ENCODE measurements at regions not wholly inside any gene's neighbourhood (a gene's known extent, or its start where the extent isn't known, plus 50 kb on each side); places are given as distances from the start of the nearest gene placed in this dataset.
"Not testable (repeated sequence)": the region's sequence is repeated elsewhere in the genome, so short reads cannot be mapped to it uniquely, and the experiment has no call there.

DNA sequence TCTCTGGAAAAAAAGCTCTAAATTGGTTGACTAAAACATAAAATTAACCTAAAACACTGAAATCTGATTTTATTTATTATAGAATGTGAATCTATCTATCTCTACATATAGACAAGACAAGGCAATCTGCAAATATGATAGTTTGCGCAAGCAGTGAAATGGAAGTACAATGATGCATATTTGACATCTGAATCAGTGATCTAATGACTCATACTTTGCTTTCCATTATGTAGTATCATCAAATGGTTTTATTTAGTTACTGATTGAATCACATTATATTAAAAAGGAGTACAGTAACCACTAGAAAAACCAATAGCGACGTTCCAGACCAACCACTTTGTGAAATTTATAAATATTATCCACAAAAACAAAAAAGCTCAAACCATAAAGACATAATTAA is 1969.3 kb downstream of the PCDH7 start:
- Histone ChIP-seq H3K27me3 (no peaks in the 10 kb centered on the region), H3K4me2 (no peak overlapping the region), H3K4me3 (no peak overlapping the region), H3K4me1 (ENCODE audit: insufficient read depth) (no peaks in the 10 kb centered on the region), H3K9me2 (replicated peaks; ENCODE audit: insufficient read depth) (no peaks in the 10 kb centered on the region), H3K9me3 (ENCODE audit: low read depth) (no peaks in the 10 kb centered on the region), H4K20me1 (ENCODE audit: insufficient read depth, poor library complexity, severe bottlenecking) (no peaks in the 10 kb centered on the region), H3K36me3 (replicated peaks; ENCODE audit: insufficient read depth, low read depth) (no peaks in the 10 kb centered on the region), H3K27ac (no peak overlapping the region), H2AFZ (no peak overlapping the region), H3K79me2 (no peaks in the 10 kb centered on the region)
- WGBS (ENCODE audit: low lambda C conversion rate, missing lambda C conversion rate): 100% methylated on average over 3 of the region's 3 CpGs
- TF ChIP-seq, protein P1, sequence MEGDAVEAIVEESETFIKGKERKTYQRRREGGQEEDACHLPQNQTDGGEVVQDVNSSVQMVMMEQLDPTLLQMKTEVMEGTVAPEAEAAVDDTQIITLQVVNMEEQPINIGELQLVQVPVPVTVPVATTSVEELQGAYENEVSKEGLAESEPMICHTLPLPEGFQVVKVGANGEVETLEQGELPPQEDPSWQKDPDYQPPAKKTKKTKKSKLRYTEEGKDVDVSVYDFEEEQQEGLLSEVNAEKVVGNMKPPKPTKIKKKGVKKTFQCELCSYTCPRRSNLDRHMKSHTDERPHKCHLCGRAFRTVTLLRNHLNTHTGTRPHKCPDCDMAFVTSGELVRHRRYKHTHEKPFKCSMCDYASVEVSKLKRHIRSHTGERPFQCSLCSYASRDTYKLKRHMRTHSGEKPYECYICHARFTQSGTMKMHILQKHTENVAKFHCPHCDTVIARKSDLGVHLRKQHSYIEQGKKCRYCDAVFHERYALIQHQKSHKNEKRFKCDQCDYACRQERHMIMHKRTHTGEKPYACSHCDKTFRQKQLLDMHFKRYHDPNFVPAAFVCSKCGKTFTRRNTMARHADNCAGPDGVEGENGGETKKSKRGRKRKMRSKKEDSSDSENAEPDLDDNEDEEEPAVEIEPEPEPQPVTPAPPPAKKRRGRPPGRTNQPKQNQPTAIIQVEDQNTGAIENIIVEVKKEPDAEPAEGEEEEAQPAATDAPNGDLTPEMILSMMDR (IDR thresholded peaks at IDR 0.05; ENCODE audit: poor library complexity): no peak
- TF ChIP-seq EZH2 (IDR thresholded peaks at IDR 0.05; ENCODE audit: borderline replicate concordance): no peak
- TF ChIP-seq EZH2phosphoT487 (IDR thresholded peaks at IDR 0.05; ENCODE audit: low read depth, severe bottlenecking, unreplicated experiment): no peak
- DNase-seq (ENCODE audit: low spot score): no peak

DNA sequence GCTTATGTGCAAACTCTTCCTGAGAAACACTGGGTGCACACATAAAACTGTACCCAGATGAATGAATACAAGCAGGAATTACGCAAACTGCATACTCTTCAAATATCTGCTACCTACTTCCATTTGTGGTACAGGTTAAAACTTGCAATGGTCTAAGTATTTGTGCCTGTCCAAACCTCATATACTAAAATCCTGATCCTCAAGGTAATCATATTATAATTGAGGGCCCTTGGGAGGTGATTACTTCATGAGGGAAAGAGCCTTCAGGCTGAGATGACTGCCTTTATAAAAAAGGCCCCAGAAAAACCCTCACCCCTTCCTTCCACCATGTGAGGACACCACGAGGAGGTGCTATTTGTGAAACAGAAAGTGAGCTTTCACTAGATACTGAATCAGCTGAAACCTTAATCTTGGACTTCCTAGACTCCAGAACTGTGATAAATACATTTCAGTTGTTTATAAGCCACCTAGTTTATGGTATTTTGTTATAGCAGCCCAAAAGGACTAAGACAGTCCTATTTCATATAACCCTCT is 1977.2 kb downstream of the PCDH7 start:
- no peaks in the 10 kb centered on the region for H3K36me3 ChIP-seq (replicated peaks; ENCODE audit: insufficient read depth, low read depth)
- no peak for DNase-seq (ENCODE audit: low spot score)
- H3K4me3 ChIP-seq: no peak overlapping the region
- 74% methylated on average over 2 of the region's 2 CpGs for WGBS (ENCODE audit: low lambda C conversion rate, missing lambda C conversion rate)
- no peaks in the 10 kb centered on the region for H3K27me3 ChIP-seq
- no peak overlapping the region for H3K27ac ChIP-seq
- H3K79me2 ChIP-seq: no peaks in the 10 kb centered on the region
- H3K9me3 ChIP-seq (ENCODE audit: low read depth): no peaks in the 10 kb centered on the region
- H3K9me2 ChIP-seq (replicated peaks; ENCODE audit: insufficient read depth): no peaks in the 10 kb centered on the region
- no peaks in the 10 kb centered on the region for H4K20me1 ChIP-seq (ENCODE audit: insufficient read depth, poor library complexity, severe bottlenecking)
- no peak for TF ChIP-seq EZH2phosphoT487 (IDR thresholded peaks at IDR 0.05; ENCODE audit: low read depth, severe bottlenecking, unreplicated experiment)
- no peak for TF ChIP-seq EZH2 (IDR thresholded peaks at IDR 0.05; ENCODE audit: borderline replicate concordance)
- TF ChIP-seq, protein P1 (IDR thresholded peaks at IDR 0.05; ENCODE audit: poor library complexity): no peak
- no peak overlapping the region for H3K4me2 ChIP-seq
- no peaks in the 10 kb centered on the region for H3K4me1 ChIP-seq (ENCODE audit: insufficient read depth)
- H2AFZ ChIP-seq: no peak overlapping the region

DNA sequence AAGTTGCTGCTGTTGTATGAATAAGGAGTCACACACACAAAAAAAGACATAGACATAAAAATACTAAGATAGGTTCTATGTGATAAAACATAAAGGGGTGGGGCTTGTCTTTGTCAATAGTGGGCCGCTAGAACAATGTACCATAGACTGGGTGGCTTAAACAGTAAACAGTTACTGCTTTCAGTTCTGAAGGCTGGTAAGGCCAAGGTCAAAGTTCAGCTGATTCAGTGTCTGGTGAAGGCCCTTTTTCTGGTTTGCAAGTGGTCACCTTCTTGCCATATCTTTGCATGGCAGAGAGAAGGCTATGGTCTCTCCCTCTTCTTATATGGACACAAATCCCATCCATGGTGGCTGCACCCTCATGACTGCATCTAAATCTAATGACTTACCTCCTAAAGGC is 1980.7 kb downstream of the PCDH7 start:
- WGBS (ENCODE audit: low lambda C conversion rate, missing lambda C conversion rate): 43% methylated on average over 1 of the region's 1 CpG
- Histone ChIP-seq H3K27ac (no peak overlapping the region), H2AFZ (no peak overlapping the region), H4K20me1 (ENCODE audit: insufficient read depth, poor library complexity, severe bottlenecking) (no peaks in the 10 kb centered on the region), H3K79me2 (no peaks in the 10 kb centered on the region), H3K4me2 (no peak overlapping the region), H3K4me1 (ENCODE audit: insufficient read depth) (no peaks in the 10 kb centered on the region), H3K9me2 (replicated peaks; ENCODE audit: insufficient read depth) (no peaks in the 10 kb centered on the region), H3K36me3 (replicated peaks; ENCODE audit: insufficient read depth, low read depth) (no peaks in the 10 kb centered on the region), H3K27me3 (no peaks in the 10 kb centered on the region), H3K9me3 (ENCODE audit: low read depth) (no peaks in the 10 kb centered on the region), H3K4me3 (no peak overlapping the region)
- no peak for DNase-seq (ENCODE audit: low spot score)
- TF ChIP-seq EZH2 (IDR thresholded peaks at IDR 0.05; ENCODE audit: borderline replicate concordance): no peak
- TF ChIP-seq, protein P1 (IDR thresholded peaks at IDR 0.05; ENCODE audit: poor library complexity): no peak
- TF ChIP-seq EZH2phosphoT487 (IDR thresholded peaks at IDR 0.05; ENCODE audit: low read depth, severe bottlenecking, unreplicated experiment): no peak

DNA sequence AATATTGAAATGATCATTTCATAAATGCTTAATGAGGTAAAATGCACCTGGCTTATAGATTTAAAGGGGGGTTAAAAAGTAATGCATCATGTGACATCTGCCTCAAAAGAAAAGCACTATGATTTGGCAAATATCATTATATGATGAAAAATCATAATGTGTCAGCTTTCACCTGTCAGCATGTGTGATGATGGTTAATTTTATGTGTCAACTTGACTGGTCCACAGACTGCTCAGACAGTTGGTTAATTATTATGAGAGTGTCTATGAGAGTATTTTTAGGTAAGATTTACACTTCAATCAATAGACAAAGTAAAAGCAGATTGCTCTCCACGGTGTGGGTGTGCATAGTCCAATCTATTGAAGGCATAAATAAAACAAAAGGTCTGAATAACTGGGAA is 1986.7 kb downstream of the PCDH7 start:
- TF ChIP-seq EZH2phosphoT487 (IDR thresholded peaks at IDR 0.05; ENCODE audit: low read depth, severe bottlenecking, unreplicated experiment): no peak
- no peak for TF ChIP-seq EZH2 (IDR thresholded peaks at IDR 0.05; ENCODE audit: borderline replicate concordance)
- TF ChIP-seq, protein P1 (IDR thresholded peaks at IDR 0.05; ENCODE audit: poor library complexity): no peak
- H3K36me3 ChIP-seq (replicated peaks; ENCODE audit: insufficient read depth, low read depth): no peaks in the 10 kb centered on the region

DNA sequence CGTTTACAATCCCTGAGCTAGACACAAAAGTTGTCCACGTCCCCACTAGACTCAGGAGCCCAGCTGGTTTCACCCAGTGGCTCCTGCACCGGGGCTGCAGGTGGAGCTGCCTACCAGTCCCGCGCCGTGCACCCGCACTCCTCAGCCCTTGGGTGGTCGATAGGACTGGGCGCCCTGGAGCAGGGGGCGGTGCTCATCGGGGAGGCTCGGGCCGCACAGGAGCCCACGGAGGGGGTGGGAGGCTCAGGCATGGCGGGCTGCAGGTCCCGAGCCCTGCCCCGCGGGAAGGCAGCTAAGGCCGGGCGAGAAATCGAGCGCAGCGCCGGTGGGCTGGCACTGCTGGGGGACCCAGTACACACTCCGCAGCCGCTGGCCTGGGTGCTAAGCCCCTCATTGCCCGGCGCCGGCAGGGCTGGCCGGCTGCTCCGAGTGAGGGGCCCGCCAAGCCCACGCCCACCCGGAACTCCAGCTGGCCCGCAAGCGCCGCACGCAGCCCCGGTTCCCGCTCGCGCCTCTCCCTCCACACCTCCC is 1996.0 kb downstream of the PCDH7 start:
- not testable (repeated sequence) for H3K27ac ChIP-seq; H3K9me2 ChIP-seq (replicated peaks; ENCODE audit: insufficient read depth); H3K36me3 ChIP-seq (replicated peaks; ENCODE audit: insufficient read depth, low read depth); H4K20me1 ChIP-seq (ENCODE audit: insufficient read depth, poor library complexity, severe bottlenecking); H3K9me3 ChIP-seq (ENCODE audit: low read depth); H2AFZ ChIP-seq; H3K27me3 ChIP-seq; H3K79me2 ChIP-seq; H3K4me3 ChIP-seq; DNase-seq (ENCODE audit: low spot score); H3K4me1 ChIP-seq (ENCODE audit: insufficient read depth); H3K4me2 ChIP-seq
- WGBS (ENCODE audit: low lambda C conversion rate, missing lambda C conversion rate): 98% methylated on average over 30 of the region's 42 CpGs

More for the DNA sequence above, 1986.7 kb downstream of the PCDH7 start:
- Histone ChIP-seq H3K9me3 (ENCODE audit: low read depth) (no peaks in the 10 kb centered on the region), H3K4me3 (no peak overlapping the region), H4K20me1 (ENCODE audit: insufficient read depth, poor library complexity, severe bottlenecking) (no peaks in the 10 kb centered on the region), H2AFZ (no peak overlapping the region), H3K9me2 (replicated peaks; ENCODE audit: insufficient read depth) (no peaks in the 10 kb centered on the region), H3K4me2 (no peak overlapping the region), H3K27ac (no peak overlapping the region), H3K27me3 (no peaks in the 10 kb centered on the region), H3K4me1 (ENCODE audit: insufficient read depth) (no peaks in the 10 kb centered on the region), H3K79me2 (no peaks in the 10 kb centered on the region)
- WGBS (ENCODE audit: low lambda C conversion rate, missing lambda C conversion rate): 70% methylated on average over 1 of the region's 1 CpG
- no peak for DNase-seq (ENCODE audit: low spot score)
